Body of pancreas (tissue), 4 donors: ENCODE measurements at regions not wholly inside any gene's neighbourhood (a gene's known extent, or its start where the extent isn't known, plus 50 kb on each side); places are given as distances from the start of the nearest gene placed in this dataset.

ENCODE experiments used
- POLR2A ChIP-seq, 3 donors: fragments of 450-650 bp; IDR thresholded peaks; one replicate each; pipeline ENCODE4 v1.6.1; 2016; ENCODE audit warnings: antibody characterized with exemption in 3 of 3, mild to moderate bottlenecking in 2 of 3
- TF ChIP-seq, protein P1 (sequence below), 7 experiments: fragments of 450-650 bp in 4 of 7; fragments of 200-600 bp in 3 of 7; sonication (generic) in 3 of 7; IDR thresholded peaks; one replicate each; pipeline ENCODE4 v1.5.1; 2016 to 2019; ENCODE audit warnings: antibody characterized with exemption in 7 of 7

DNA sequence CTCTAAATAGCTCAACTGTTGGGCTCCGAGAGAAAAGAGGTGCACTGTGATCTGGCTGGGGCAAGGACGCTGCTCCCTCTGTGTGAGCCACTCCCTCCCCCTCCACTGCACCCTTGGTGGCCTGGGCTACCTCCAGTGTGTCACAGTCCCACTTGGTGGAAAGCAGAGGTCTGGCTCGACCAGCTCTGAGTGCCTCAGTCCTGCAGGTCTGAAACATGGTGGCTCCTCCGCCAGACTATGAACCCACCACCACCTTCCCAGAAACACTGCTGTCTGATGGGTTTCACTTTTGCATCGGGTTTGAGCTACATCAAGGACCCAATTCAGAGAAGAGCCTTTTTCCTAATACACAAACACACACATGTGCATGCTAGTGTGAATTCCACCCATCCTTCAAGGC lies 500.1 kb downstream of the RPS24 start:
- TF ChIP-seq, protein P1, sequence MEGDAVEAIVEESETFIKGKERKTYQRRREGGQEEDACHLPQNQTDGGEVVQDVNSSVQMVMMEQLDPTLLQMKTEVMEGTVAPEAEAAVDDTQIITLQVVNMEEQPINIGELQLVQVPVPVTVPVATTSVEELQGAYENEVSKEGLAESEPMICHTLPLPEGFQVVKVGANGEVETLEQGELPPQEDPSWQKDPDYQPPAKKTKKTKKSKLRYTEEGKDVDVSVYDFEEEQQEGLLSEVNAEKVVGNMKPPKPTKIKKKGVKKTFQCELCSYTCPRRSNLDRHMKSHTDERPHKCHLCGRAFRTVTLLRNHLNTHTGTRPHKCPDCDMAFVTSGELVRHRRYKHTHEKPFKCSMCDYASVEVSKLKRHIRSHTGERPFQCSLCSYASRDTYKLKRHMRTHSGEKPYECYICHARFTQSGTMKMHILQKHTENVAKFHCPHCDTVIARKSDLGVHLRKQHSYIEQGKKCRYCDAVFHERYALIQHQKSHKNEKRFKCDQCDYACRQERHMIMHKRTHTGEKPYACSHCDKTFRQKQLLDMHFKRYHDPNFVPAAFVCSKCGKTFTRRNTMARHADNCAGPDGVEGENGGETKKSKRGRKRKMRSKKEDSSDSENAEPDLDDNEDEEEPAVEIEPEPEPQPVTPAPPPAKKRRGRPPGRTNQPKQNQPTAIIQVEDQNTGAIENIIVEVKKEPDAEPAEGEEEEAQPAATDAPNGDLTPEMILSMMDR (IDR thresholded peaks at IDR 0.05), result no peak
- no peak for TF ChIP-seq POLR2A (IDR thresholded peaks at IDR 0.05)
